OCI-LY3 (cell line): ENCODE measurements at regions not wholly inside any gene's neighbourhood (a gene's known extent, or its start where the extent isn't known, plus 50 kb on each side); places are given as distances from the start of the nearest gene placed in this dataset.

Experiments
- H2AFZ ChIP-seq: fragments of 200-600, 300-600 bp; shearing (Covaris generic); 2 replicates; pipeline ENCODE4 v1.6.0; 2014; ENCODE audit warnings: antibody characterized with exemption, low read depth, low read length
- H3K27ac ChIP-seq: fragments of 200-600, 300-600 bp; sonication (generic); 2 replicates; pipeline ENCODE4 v1.5.1; 2014; ENCODE audit warnings: mild to moderate bottlenecking, low read length, moderate library complexity, mixed read lengths
- H3K27me3 ChIP-seq: fragments of 200-600, 300-600 bp; sonication (generic); 2 replicates; pipeline ENCODE4 v1.6.1; 2014; ENCODE audit warnings: low read depth, low read length, mixed read lengths
- H3K36me3 ChIP-seq: fragments of 200-600, 300-600 bp; sonication (generic); replicated peaks from 2 replicates; pipeline ENCODE3; 2014; ENCODE audit warnings: low read depth, low read length, mixed read lengths
- H3K4me1 ChIP-seq: fragments of 300-600, 200-600 bp; sonication (generic); 2 replicates; pipeline ENCODE4 v1.6.1; 2014; ENCODE audit warnings: low read length, mixed read lengths
- H3K4me2 ChIP-seq: fragments of 200-600, 300-600 bp; sonication (generic); 2 replicates; pipeline ENCODE4 v1.6.1; 2014; ENCODE audit warnings: low read length, mixed read lengths
- H3K4me3 ChIP-seq: fragments of 300-600, 200-600 bp; sonication (generic); 2 replicates; pipeline ENCODE4 v1.5.1; 2014; ENCODE audit warnings: antibody characterized with exemption, mild to moderate bottlenecking, low read length, moderate library complexity
- H3K79me2 ChIP-seq: fragments of 300-600, 200-600 bp; shearing (Covaris generic); 2 replicates; pipeline ENCODE4 v1.6.1; 2014; ENCODE audit warnings: mild to moderate bottlenecking, low read length, mixed read lengths
- H3K9ac ChIP-seq: fragments of 300-600, 200-600 bp; shearing (Covaris generic); 2 replicates; pipeline ENCODE4 v1.6.0; 2014; ENCODE audit warnings: mild to moderate bottlenecking, low read length, moderate library complexity
- H3K9me3 ChIP-seq: fragments of 200-600, 300-600 bp; shearing (Covaris generic); 2 replicates; pipeline ENCODE4 v1.6.1; 2014; ENCODE audit warnings: low read length, mixed read lengths; ENCODE audit not compliant: insufficient read depth
- H4K20me1 ChIP-seq: fragments of 200-600, 300-600 bp; sonication (generic); 2 replicates; pipeline ENCODE4 v1.6.1; 2016; ENCODE audit warnings: low read length, mixed read lengths; ENCODE audit not compliant: insufficient read depth
- EZH2phosphoT487 ChIP-seq: fragments of 200-600 bp; shearing (Covaris generic); IDR thresholded peaks from 2 replicates; pipeline ENCODE4 v1.6.1; 2018; ENCODE audit warnings: antibody characterized with exemption, mixed run types, low read depth
- TF ChIP-seq, protein P1 (sequence below): fragments of 200-600, 300-600 bp; sonication (generic); IDR thresholded peaks from 2 replicates; pipeline ENCODE4 v1.5.1; 2014; ENCODE audit warnings: antibody characterized with exemption, low read length, low read depth

DNA sequence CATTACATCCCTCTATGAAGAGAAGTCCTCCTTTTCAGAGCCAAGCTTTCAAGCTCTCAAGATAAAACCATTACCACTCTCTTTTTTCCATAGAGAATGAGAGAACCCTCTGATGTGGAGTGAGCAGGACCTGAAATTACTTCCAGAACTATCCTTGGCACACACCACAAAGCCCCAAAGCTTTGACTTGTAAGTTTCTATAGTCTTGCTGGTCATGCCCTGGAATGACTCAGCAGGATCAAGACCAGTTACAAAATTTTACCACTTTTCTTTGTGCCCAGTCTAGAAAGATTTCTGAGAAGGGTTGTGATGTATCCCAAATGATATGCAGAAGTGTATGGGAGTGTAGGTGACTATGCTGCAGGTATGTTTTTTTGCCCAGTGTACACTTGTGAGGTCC is 760.6 kb downstream of the TLE1 start:
- TF ChIP-seq, protein P1, sequence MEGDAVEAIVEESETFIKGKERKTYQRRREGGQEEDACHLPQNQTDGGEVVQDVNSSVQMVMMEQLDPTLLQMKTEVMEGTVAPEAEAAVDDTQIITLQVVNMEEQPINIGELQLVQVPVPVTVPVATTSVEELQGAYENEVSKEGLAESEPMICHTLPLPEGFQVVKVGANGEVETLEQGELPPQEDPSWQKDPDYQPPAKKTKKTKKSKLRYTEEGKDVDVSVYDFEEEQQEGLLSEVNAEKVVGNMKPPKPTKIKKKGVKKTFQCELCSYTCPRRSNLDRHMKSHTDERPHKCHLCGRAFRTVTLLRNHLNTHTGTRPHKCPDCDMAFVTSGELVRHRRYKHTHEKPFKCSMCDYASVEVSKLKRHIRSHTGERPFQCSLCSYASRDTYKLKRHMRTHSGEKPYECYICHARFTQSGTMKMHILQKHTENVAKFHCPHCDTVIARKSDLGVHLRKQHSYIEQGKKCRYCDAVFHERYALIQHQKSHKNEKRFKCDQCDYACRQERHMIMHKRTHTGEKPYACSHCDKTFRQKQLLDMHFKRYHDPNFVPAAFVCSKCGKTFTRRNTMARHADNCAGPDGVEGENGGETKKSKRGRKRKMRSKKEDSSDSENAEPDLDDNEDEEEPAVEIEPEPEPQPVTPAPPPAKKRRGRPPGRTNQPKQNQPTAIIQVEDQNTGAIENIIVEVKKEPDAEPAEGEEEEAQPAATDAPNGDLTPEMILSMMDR, result no peak
- no peak for TF ChIP-seq EZH2phosphoT487

DNA sequence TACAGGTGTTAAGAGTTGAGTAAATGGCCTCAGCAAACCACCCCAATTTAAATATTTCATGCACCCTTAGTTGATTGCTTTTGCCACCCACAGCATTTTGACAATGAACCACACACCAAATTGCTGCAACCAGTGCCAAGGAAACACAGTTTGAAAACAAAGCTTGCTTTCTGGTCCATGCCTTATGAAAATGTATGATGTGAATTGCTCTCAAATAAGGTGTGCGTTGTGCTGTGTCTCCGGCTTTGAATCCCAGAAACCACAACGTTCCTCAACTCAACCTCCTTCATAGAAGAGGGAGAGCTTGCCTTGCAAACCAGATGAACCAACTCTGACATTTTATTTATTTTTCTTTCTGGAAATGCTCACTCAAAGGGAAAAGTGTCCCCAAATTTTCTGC is 762.7 kb downstream of the TLE1 start:
- H3K27me3 ChIP-seq, result no peaks in the 10 kb centered on the region
- no peaks in the 10 kb centered on the region; the same call in 1 of the 2 replicates for H3K4me1 ChIP-seq
- H3K4me2 ChIP-seq, result no peak overlapping the region
- no peaks in the 10 kb centered on the region for H3K9me3 ChIP-seq
- no peak for TF ChIP-seq EZH2phosphoT487
- TF ChIP-seq, protein P1, result no peak
- H3K79me2 ChIP-seq, result no peaks in the 10 kb centered on the region
- no peak overlapping the region for H3K4me3 ChIP-seq
- H3K36me3 ChIP-seq, result no peaks in the 10 kb centered on the region
- H3K9ac ChIP-seq, result no peak overlapping the region
- H2AFZ ChIP-seq, result no peak overlapping the region
- no peaks in the 10 kb centered on the region for H4K20me1 ChIP-seq
- no peak overlapping the region for H3K27ac ChIP-seq

More for the DNA sequence above, 760.6 kb downstream of the TLE1 start:
- Histone ChIP-seq H3K36me3 (no peaks in the 10 kb centered on the region), H2AFZ (no peak overlapping the region), H3K4me2 (no peak overlapping the region), H3K4me3 (no peak overlapping the region), H3K9me3 (no peaks in the 10 kb centered on the region), H3K9ac (no peak overlapping the region), H3K27me3 (no peaks in the 10 kb centered on the region), H3K27ac (no peak overlapping the region), H4K20me1 (no peaks in the 10 kb centered on the region), H3K4me1 (peaks cover 9% of the 10 kb centered on the region), H3K79me2 (no peaks in the 10 kb centered on the region)

DNA sequence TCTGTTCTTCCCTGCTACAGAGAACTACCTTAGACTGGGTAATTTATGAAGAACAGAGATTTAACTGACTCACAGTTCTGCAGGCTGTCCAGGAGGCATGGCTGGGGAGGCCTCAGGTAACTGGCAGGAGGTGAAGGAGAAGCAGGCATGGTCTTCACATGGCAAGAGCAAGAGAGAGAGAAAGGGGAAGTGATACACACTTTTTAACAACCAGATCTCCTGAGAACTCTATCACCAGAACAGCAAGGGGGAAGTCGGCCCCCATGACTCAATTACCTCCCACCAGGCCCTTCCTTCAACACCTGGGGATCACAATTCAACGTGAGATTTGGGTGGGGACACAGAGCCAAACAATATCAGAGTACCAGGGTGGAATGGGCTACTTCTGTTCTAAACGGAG is 766.8 kb downstream of the TLE1 start:
- Histone ChIP-seq H3K9me3 (peaks cover 10% of the 10 kb centered on the region; the same call in 1 of the 2 replicates), H3K4me3 (no peak overlapping the region), H3K36me3 (no peaks in the 10 kb centered on the region), H4K20me1 (no peaks in the 10 kb centered on the region), H3K4me1 (no peaks in the 10 kb centered on the region; the same call in 1 of the 2 replicates), H3K27me3 (no peaks in the 10 kb centered on the region), H3K79me2 (no peaks in the 10 kb centered on the region), H2AFZ (no peak overlapping the region), H3K4me2 (no peak overlapping the region), H3K27ac (no peak overlapping the region), H3K9ac (no peak overlapping the region)
- no peak for TF ChIP-seq EZH2phosphoT487
- TF ChIP-seq, protein P1, result no peak

DNA sequence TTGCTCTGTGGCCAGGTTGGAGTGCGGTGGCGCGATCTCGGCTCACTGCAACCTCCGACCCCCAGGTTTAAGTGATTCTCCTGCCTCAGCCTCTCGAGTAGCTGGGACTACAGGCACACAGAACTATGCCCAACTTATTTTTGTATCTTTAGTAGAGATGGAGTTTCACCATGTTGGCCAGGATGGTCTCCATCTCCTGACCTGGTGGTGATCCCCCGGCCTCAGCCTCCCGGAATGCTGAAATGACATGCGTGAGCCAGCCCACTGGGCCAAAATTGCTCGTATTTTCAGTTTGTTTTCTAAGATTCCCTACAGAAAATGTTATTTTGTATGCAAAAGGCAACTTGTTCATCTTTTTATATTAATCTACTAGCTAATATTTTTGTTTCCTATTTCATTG is 782.6 kb downstream of the TLE1 start:
- H3K9ac ChIP-seq, result no peak overlapping the region
- H3K4me3 ChIP-seq, result no peak overlapping the region
- no peaks in the 10 kb centered on the region for H3K4me1 ChIP-seq
- no peaks in the 10 kb centered on the region for H3K9me3 ChIP-seq
- no peaks in the 10 kb centered on the region for H3K36me3 ChIP-seq
- H4K20me1 ChIP-seq, result no peaks in the 10 kb centered on the region
- no peak overlapping the region for H3K4me2 ChIP-seq
- H3K79me2 ChIP-seq, result no peaks in the 10 kb centered on the region
- H3K27ac ChIP-seq, result no peak overlapping the region
- no peaks in the 10 kb centered on the region for H3K27me3 ChIP-seq
- TF ChIP-seq EZH2phosphoT487, result no peak
- TF ChIP-seq, protein P1, result no peak
- no peak overlapping the region for H2AFZ ChIP-seq
